ENCODE measurements at regions not wholly inside any gene's neighbourhood (a gene's known extent, or its start where the extent isn't known, plus 50 kb on each side); places are given as distances from the start of the nearest gene placed in this dataset.

GRCh38 chr2:200013906-200014305 lies 58.5 kb downstream of the MAIP1 start:
- no peak overlapping the region for H3K4me3 ChIP-seq
- H3K27ac ChIP-seq = no peak overlapping the region

DNA sequence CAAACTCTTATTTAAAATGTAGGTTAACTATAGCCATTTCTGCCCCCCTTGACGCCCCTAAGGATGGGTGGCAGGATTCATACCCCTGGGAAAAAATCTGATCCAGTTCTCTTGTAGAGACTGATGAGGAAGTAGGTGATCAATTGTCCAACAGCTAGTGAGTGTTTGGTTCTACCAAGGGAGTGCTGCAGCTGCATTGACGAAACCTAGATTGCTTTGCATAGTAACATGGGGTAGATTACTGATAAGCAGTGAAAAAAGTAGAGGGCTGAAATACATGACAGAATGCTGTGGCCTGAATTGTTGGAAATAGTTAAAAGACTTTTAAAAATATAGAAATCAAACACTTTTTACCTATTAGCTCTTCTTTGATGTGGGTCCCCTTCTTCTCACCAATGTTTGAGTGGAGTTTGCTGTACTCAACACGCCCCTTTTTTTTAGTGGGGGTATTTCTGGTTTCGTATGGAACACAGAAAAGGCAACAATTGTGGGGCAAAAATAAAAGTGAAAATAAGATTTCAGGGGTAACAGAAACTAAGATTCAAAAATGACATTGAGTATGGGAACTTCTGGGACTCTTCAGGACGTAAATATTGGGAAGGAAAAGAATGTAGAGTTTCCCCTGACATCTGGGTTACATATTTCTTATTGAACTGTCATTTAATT lies 66.2 kb downstream of the MAIP1 start:
- Histone ChIP-seq H3K27ac (no peak overlapping the region), H3K4me3 (no peak overlapping the region)

- H3K27ac ChIP-seq = no peak overlapping the region
- H3K4me3 ChIP-seq = no peak overlapping the region
Measured at GRCh38 chr2:200022511-200022910, 67.1 kb downstream of the MAIP1 start.

DNA sequence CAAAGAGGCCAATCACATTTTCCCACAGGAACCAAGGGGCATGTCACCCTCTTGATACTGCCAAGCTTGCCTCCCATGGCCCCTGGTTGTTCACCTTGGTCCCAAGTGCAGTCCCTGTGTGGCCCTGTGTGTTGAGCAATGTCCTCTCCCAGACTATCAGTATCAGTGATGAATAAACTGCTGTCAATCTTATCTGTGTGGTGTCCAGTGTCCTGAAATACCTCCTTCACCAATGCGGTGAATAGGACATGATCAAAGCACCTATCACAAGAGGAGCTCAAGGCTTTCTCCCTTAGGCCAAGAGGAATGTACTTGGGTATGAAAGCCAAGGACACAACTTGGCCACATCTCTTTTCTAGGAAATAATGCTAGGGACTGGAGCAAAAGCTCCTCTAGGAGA lies 68.2 kb downstream of the MAIP1 start:
- H3K27ac ChIP-seq = no peak overlapping the region
- H3K4me3 ChIP-seq = no peak overlapping the region

DNA sequence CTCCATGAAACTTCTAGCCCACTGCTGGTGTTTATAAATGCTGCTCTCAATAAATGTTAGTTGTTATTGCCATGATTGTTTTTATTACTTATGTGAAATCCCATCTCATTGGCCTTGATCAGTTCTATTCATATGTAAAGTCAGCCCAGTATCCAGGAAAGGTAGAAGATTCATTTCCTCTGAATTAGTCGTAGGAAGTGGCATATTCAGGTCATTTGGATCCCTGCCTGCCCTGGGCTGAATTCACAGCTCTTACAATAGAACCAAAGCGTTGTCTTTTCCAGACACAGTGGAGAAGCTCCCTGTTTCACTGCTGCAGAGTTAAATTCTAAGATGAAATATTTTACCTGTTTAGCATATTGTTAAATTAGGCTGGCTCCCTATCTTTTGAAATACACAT lies 70.3 kb downstream of the MAIP1 start:
- no peak overlapping the region for H3K4me3 ChIP-seq

DNA sequence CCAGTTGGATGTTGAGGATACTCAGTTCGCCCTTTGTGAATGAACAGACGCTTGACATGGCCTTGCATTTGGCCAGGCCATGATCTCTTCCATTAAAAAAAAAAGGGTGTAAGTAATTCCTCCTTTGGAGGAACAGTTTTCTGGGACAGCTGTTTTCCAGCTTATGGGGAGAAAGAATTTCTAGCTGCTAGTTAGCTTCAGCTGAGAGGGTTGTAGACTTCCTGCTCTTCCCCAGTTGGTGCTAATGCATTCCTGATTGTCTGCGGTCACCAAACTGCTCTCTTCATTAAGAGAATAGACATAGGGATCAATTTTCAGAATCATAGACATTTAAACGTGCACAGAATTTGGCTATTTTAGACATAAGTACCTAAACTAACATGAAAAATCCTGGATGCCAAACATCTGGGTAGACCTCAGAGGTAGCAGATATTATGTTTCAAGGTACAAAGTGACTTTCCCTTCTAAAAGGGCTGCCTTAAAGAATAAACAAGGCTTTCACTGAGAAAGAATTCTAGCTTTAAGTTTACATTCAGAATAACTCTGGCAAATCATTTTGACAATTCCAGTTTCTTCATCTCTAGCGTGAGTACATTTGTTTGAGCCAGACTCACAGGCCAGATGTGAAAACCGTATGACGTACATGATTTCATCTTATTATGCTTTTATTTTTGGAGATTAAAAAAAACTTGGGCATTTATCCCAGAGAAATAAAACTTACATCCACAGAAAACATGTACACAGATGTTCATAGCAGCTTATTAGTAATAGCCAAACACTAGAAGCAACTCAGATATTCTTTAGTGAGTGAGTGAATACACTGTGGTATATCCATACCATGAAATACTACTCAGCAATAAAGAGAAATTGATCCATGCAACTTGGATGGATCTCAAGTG lies 71.2 kb downstream of the MAIP1 start:
- no peak overlapping the region for H3K4me3 ChIP-seq
- H3K27ac ChIP-seq = peak overlapping the region in 10 of 21 experiments; percentile 1 to 65 (median 24)

More for the DNA sequence above, 70.3 kb downstream of the MAIP1 start:
- H3K27ac ChIP-seq = peak overlapping the region in 6 of 21 experiments; percentile 10 to 65 (median 44)

DNA sequence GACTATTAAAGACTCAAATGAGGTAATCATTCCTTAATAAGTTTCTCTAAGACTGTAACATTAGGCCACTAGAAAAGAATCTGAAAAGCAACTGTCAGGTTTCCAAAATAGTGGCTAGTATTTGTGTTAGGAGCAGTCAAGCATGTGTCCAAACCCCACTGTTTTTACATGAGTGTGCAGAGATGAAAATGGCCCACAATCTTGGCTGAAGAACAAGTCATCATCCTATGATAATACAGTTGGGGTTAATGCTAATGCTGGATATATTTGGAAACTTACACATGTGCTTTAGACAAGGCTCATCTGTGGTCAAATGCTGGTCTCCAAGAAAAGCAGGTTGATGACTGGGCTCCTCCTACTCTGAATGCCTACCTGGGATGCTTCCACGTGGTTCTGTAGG lies 73.6 kb downstream of the MAIP1 start:
- Histone ChIP-seq H3K27ac (no peak overlapping the region), H3K4me3 (no peak overlapping the region)

GRCh38 chr2:200032895-200033294 lies 77.5 kb downstream of the MAIP1 start:
- Histone ChIP-seq H3K27ac (no peak overlapping the region), H3K4me3 (no peak overlapping the region)

DNA sequence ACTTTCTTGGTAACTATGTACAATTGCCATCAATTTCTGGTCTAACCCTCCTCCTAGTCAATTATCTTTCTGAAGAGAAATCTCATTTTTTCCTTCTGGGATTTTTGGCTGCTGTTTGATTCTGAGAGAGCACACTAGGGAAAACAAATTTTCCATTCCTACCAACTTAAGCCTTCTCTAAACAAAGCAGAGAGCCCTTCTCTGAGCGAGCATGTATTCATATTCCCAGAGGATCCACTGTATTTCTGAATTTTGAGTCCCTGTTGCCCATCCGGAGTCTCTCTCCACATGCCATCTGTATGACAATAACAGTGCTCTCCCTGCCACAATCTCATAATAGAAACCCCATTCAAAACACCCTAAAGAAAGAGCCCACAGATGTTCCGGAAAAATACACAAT lies 78.5 kb downstream of the MAIP1 start:
- no peak overlapping the region for H3K27ac ChIP-seq
- H3K4me3 ChIP-seq = no peak overlapping the region

- no peak overlapping the region for H3K27ac ChIP-seq
Measured at GRCh38 chr2:200034816-200035215, 79.4 kb downstream of the MAIP1 start.

DNA sequence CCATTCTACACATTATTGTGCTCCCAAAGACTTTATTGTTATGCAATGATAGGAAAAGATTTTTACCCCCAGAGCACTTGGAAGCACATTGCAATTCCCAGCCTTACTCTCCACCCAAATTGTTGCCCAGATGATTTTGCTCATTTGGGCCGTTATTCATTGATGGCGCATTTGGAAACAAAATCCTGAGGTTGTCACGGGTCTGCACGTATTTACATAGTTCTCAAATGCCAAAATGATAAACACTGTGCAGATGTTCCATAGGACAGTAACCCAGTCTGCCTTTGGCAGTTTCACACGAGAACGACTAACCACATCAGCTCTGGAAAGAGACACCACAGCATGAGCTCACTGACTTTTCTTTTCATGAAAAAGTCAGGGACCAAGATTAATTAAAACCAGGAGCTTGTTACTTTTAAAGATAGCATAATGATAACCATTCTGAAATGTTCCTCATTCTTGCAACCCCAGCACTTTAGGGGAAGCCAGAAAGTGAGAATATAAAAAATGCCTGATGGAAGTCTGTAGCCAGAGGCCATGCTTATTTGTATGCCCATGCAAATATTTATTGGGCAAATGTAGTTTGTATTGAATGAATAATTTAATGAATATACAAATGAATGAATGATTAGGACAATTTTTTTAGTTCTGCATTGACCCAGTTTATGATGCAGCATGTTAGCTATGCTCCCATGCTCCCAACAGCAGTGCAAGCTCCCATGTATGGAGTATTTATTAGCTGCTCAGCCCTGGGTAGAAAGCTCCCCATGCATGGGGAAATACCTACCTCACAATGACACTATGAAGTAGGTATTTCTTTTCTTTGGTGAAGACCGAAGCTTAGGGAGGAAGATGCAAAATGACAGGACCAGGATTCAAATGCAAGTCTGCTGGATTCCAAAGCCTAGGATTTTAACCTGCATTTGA lies 84.6 kb downstream of the MAIP1 start:
- no peak overlapping the region for H3K4me3 ChIP-seq
- peak overlapping the region in 6 of 21 experiments; percentile 30 to 67 (median 57) for H3K27ac ChIP-seq

More at GRCh38 chr2:200034816-200035215, 79.4 kb downstream of the MAIP1 start:
- no peak overlapping the region for H3K4me3 ChIP-seq

GRCh38 chr2:200040831-200041230 lies 85.4 kb downstream of the MAIP1 start:
- H3K27ac ChIP-seq = peak overlapping the region in 3 of 21 experiments; percentile 37 to 51 (median 43)
- no peak overlapping the region for H3K4me3 ChIP-seq

DNA sequence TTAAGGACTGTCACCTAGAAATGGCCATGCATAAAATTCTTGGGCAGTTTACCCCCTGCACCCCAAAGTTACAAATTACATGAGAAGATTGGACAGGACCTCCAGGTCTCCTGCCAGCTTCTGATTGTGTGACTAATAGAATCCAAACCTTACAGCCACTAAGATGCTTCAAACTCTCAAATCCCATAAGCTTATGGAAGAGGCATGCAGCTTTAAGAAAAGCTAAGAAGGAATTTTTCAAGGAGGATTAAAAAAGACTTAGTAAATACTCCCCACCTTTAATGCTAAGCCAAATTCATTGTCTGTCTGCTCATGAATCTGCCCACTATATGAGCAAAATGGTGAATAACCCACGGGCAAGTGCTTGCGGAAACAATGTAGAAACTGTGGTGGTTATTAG lies 86.3 kb downstream of the MAIP1 start:
- H3K27ac ChIP-seq = peak overlapping the region in 4 of 21 experiments; percentile 18 to 51 (median 40)
- no peak overlapping the region for H3K4me3 ChIP-seq

GRCh38 chr2:200042102-200042735 lies 86.8 kb downstream of the MAIP1 start:
- Histone ChIP-seq H3K4me3 (no peak overlapping the region), H3K27ac (peak overlapping the region in 1 of 21 experiments; percentile 9)

DNA sequence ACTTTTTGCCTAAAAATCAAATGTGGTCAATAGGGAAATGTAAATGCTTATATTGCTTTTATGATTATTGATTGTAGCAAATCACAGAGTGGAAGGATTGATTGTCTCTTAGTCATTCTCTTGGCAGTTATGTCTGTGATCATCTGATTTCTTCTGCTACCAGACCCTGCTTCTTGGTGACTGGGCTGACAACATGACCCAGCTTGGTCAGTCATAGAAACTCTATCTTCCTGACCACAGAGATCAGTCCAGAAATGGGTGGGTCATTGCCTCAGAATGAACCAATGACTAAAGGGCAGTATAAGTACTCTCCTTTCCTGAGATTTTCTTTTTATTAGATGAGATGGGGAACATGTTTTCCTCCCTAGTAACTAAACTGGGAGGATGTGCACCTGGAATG lies 87.6 kb downstream of the MAIP1 start:
- H3K27ac ChIP-seq = no peak overlapping the region
- no peak overlapping the region for H3K4me3 ChIP-seq

DNA sequence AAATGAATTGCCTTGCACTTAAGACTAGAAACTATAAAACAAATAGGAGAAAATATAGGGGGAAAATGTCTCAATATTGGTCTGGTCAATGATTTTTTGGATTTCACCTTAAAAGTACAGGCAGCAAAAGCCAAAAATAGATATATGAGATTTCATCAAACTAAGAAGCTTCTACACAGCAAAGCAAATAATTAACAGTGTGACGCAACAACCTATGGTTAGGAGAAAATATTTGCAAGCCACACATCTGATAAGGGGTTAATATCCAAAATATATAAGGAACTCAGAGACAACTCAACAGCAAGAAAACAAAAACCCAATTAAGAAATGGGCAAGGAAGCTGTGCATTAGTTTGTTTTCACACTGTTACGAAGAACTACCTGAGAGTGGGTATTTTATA lies 89.1 kb downstream of the MAIP1 start:
- no peak overlapping the region for H3K4me3 ChIP-seq
- no peak overlapping the region for H3K27ac ChIP-seq

DNA sequence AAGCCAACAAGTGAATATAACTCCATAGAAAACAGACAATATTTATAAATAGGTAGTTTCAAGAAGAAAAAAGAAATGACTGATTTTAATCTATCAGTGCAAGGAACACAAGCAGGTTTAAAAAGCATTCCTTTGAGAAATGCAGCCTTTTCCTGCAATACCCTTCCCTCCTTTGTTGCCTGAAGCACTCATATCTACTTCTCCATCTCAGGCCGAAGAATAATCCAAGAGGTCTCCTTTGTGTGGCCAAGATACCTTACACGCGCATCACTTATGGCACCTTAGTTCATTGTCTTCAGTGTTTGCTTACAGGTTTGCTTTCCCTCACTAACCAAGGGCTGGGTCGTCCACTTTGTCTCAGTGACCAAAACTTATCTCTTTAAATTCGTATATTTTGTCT lies 93.0 kb downstream of the MAIP1 start:
- H3K4me3 ChIP-seq = no peak overlapping the region
- no peak overlapping the region for H3K27ac ChIP-seq

GRCh38 chr2:200049086-200049485 lies 93.7 kb downstream of the MAIP1 start:
- Histone ChIP-seq H3K4me3 (no peak overlapping the region), H3K27ac (no peak overlapping the region)

DNA sequence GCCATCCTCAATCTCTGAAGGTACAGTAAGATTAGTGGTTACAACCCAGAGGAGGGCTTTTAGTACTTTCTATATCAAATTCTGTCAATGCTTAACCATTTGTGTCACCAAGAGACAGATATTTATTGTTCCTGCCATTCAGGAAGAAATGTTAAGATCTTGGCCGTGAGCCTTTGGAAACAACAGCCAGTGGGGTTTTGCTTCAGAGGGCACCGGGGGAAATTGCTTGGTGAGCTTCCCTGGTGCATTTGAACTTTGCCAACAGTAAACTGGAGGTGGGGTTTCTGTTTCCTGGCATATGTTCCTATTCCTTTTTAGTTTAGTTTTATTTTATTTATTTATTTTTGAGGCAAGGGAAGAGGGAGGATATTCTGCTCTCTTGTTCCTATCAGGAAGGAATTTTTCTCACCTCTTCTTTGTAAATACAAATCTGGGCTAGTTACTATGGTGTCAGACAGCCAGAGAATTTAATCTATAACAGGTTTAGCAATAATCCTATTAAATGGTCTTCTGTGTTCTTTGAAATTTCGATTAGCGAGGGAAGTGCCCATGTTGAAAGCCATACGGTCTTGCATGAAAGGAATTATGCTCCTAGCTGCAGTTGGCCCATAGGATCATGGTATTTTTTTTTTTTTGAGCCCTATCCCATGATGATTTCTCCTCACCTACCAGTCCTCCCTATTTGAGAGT lies 95.7 kb downstream of the MAIP1 start:
- Histone ChIP-seq H3K27ac (no peak overlapping the region), H3K4me3 (no peak overlapping the region)

Data from skin epidermis (tissue), 12 donors.